Stimulated activated CD8-positive, alpha-beta memory T cell treated with anti-CD3 and anti-CD28 coated beads, Interleukin-4, amount 100 ng/mL, for 48 hours (primary cell): ENCODE measurements at regions not wholly inside any gene's neighbourhood (a gene's known extent, or its start where the extent isn't known, plus 50 kb on each side); places are given as distances from the start of the nearest gene placed in this dataset.

ENCODE experiments used
- DNase-seq: peaks from one replicate; pipeline ENCODE4 v3.0.0-alpha.2; 2020

DNA sequence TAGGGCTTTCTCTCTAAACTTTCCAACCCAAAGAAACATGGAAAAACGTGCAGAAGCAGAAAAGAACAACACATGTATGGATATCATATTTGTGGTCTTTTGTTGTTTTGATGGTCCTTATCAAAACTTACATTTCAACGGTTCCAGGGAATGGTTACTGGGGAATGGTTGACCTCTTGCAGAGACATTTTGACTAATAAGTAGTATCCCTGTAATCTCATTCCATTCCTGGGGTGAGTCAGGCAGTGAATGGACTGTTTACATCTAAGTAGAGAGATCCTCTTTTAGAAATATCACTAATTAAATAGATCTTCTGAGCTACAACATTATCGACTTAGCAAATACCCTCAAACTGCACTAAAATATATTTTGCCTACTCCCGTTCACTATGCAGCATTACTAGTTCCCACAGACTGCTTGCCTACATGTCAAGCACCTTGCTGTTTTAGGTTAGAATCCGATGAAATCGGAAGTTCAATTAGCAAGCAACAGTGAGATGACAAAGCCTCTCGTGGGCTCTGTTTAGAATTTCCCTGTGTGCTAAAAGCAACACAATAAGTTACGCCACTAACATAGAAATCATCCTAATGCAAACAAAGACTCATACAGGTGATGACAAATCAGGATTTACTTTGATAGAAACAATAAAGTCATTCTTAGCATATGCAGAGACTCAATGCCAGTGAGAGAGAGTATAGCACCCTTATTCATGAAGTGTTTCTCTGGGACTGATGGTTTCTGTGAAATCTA lies 797.7 kb upstream of the ARGLU1 start:
- DNase-seq = no peak

GRCh38 chr13:107364658-107365057 lies 796.7 kb upstream of the ARGLU1 start:
- no peak for DNase-seq

DNA sequence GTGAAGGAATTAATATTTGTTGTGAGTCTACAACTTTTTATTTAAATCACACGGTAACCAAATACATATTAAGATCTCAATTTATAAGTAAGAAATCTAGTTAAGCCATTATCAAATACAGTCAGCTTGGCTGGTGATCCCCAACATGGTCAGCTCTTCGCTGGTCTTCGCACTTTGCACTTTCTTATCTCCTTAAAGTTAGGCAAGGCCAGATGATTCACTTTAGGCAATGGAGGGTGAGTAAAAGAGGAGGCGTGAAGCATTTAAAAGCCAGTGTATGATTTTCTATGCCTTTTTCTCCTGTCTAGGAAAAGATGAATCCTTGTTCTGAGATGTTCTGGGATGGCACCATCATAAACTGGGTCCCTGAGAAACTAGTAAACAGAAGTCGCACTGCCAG lies 793.7 kb upstream of the ARGLU1 start:
- no peak for DNase-seq

- no peak for DNase-seq
These were observed 792.1 kb upstream of the ARGLU1 start for GRCh38 chr13:107360010-107360409.

DNA sequence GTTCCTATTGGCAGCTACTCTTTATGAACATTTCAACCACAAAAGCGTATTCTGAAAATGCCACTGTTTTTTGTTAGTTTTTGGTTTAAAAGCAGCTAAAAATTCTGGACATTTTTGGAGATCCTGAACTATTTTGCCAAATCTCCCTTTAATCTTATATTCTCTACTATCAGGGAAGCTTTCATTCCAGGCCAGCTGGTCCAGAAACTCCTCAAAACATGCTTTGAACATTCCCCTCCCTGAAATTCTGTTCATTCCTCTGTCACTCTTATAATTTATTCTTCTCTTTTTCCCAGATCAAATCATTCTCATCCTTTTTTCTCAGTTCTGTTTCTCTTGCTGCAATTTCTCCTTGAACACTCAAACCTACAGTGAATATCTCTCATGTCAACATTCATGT lies 790.9 kb upstream of the ARGLU1 start:
- DNase-seq = no peak

DNA sequence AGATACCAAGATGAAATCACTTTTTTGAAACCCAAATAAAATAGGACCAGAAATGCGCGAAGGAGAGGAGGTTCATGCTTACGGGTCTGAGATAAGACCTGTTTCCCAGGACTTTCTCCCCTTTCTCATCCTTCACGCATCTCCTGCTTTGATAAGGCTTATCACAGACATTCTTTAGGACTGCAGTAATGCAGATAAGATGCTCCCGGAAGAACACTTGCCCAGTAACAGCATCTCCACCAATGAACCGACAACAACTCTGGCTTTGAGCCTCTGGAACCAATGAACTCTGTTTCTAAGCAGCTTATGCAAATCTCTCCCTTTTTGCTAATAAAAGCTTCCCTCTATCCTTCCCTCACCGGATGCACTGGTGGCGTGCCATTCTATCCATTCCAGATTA lies 783.4 kb upstream of the ARGLU1 start:
- DNase-seq = no peak

DNA sequence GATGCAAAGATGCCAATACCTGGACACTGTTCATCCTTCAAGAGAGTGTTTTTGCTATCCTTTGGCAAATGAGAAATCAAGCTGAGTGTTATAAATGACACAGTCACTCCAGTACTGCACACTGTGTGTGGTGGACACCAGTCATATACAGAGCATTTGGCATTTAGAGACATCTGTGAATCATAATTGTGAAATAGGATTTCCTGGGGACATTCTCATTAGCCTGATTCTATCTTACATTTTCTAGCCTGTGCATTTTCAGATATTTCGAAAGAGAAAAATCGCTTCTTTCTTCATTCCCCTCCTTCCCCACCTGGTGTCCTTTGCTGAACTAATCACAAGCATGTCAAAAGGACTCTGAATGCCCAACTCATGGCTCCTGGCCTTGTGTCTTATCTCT lies 781.0 kb upstream of the ARGLU1 start:
- DNase-seq = no peak

DNA sequence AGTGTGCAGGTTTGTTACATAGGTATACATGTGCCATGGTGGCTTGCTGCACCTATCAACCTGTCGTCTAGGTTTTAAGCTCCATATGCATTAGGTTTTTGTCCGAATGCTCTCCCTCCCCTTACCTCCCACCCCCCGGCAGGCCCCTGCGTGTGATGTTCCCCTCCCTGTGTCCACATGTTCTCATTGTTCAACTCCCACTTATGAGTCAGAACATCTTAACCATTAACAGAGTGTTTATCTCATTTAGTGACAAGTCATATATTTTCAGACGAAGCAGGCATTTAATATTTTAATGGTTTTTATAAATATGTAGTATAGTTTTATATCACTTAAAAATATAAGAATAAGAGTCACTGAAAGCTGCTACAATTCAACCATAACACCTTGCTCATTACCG lies 780.5 kb upstream of the ARGLU1 start:
- DNase-seq = no peak

GRCh38 chr13:107347641-107348369 lies 779.9 kb upstream of the ARGLU1 start:
- DNase-seq = no peak

GRCh38 chr13:107342747-107343146 lies 774.8 kb upstream of the ARGLU1 start:
- DNase-seq = no peak

GRCh38 chr13:107339209-107339608 lies 771.3 kb upstream of the ARGLU1 start:
- DNase-seq = no peak

- DNase-seq = no peak
These were observed 764.3 kb upstream of the ARGLU1 start for GRCh38 chr13:107332188-107332587.

GRCh38 chr13:107331359-107331758 lies 763.4 kb upstream of the ARGLU1 start:
- DNase-seq = no peak

DNA sequence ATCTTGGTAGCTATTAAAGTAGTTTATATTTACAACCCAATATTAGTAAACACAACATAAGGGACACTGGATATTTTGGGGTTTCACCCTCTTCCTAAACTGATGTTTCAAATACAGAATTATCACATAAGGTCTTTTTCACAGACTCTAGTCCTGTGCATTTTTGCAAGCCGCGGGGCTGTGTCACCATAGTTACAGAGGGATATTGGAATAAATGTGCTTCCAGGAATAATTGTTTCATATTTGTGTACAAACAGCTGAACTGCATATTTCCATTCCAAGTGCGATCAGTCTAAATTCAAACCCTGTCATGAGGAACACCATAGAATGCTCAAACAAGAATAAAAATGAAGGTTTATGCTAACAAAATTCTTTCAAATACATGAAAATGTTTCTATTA lies 762.5 kb upstream of the ARGLU1 start:
- DNase-seq = no peak

- DNase-seq = no peak
These were observed 762.1 kb upstream of the ARGLU1 start for GRCh38 chr13:107329991-107330390.

- no peak for DNase-seq
These were observed 756.7 kb upstream of the ARGLU1 start for GRCh38 chr13:107324416-107325204.

GRCh38 chr13:107322228-107322627 lies 754.3 kb upstream of the ARGLU1 start:
- DNase-seq = no peak

DNA sequence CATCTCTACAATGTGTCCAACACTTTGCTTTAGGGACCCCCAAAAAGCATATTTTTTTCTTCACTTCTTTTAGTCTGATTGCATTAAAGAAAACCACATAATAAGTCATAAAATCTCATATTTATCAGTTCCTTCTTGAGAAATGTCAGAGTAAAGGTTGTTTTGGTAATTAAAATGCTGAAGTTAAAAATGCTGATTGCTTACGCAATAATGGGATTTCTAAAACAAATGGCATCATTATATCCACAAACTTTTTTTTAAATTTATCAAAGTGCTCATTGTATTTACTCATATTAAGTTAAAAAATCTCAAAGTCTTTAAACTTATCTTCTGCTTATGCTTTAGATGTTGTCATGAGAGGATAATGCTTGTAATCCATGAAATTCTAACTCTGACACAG lies 737.2 kb upstream of the ARGLU1 start:
- no peak for DNase-seq

- no peak for DNase-seq
These were observed 733.9 kb upstream of the ARGLU1 start for GRCh38 chr13:107301724-107302374.

- no peak for DNase-seq
These were observed 731.8 kb upstream of the ARGLU1 start for GRCh38 chr13:107299717-107300116.

GRCh38 chr13:107296804-107297203 lies 728.9 kb upstream of the ARGLU1 start:
- DNase-seq = no peak

DNA sequence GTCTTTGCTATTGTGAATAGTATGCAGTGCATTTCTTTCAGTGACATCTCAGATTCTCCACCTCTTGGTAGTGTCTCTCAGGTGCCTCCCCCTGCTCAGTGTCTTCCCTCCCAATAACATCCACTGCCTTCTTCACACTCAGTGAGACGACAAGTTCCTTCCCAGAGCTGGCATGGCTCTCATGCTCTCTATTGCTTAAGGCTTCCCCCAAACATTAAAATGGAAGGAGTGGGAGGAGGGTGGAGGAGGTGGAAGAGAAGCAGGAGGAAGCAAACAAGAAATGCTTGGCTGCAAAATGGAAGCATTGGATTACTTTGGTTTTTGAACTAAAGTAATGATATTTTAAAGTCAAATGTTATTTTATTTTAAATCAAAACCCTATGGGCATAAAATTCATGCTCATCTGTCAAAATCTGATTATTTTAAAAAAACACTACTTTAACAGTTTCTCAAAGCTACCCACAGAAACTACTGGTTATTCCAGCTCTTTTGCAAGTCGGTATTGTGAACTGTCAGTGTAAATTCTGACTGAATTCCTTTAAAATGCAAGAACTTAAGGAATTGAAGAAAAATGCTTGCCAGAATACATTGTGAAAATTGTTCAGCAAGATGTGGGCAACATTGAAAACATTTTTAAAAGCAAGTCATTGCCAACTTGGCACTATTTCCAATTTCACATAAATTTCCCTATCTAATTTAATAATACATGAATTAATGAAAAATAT lies 727.6 kb upstream of the ARGLU1 start:
- DNase-seq = no peak

DNA sequence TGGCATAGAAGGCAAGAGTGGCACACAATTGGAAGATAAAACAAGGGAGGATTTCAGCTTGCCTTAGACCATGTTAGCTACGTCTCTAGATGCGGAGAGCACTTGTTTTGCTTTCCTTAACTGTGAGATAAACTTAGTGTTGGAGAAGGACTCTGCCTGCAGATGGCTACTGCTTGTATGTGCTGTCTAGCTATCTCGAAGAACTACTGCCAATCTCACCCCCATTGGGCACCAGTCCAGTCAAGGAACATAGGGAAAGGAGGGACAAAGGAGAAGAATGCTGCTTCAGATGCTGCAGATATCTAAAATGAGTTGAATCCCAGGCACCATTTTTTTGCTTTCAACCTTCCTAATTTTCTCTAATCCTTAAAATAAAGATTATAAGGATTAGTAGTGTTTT lies 726.0 kb upstream of the ARGLU1 start:
- no peak for DNase-seq
